GDM1 (cell line): ENCODE measurements at regions not wholly inside any gene's neighbourhood (a gene's known extent, or its start where the extent isn't known, plus 50 kb on each side); places are given as distances from the start of the nearest gene placed in this dataset.

ENCODE experiments used
- DNase-seq: peaks from one replicate; lab custom pipeline; 2025; lab: John Stamatoyannopoulos, UW

DNA sequence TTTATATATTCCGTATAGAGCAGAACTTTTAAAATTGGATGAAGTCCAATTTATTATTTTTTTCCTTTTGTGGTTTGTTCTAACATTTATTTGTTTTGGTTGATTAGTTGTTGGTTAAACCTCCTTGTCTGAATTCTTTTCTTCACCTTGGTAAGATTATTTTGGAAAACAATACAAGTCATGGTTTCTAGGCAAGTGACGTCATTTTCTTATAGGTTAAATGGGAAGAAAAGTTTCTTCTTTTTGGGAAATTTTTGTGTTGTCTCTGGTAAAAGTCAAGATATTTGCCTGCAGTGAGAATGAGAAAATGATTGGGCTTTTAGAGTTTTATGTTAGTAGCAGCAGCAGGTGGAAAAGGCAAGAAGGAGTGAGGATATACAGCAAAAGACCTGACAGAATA is 197.9 kb downstream of the OTOR start:
- DNase-seq = no peak

DNA sequence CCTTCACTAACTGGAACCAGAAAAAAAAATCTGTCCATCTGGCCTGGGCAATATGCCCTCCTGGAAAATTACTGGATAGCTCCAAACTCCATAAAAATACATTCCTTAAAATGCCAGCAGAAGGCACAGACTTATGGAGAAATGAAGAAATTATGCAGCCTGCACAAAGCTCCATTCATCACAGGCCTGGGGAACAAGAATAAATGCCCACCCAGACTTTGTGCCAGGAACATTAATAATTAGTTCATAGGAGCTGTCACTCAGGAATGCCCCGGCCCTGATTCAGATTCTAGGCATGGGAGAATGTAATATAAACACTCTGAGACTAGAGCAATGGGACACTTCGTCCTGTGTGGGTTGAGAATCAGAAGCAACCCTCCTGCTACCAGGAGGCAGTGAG is 199.3 kb downstream of the OTOR start:
- DNase-seq = no peak

DNA sequence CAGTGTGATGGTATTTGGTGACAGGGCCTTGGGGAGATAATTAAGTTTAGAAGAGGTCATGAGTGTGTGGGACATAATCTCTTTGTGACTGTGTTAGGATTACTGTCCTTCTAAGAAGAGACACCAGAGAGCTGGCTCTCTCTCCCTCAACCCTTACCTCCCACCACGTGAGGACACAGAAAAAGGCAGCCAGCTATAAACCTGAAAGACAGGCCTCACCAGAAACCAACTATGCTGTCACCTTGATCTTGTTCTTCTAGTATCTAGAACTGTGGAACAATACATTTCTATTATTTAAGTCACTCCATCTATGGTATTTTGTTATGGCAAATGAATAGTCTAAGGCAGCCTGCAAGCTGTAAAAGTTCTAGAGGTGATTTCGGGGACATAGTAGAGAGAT is 203.7 kb downstream of the OTOR start:
- no peak for DNase-seq

DNA sequence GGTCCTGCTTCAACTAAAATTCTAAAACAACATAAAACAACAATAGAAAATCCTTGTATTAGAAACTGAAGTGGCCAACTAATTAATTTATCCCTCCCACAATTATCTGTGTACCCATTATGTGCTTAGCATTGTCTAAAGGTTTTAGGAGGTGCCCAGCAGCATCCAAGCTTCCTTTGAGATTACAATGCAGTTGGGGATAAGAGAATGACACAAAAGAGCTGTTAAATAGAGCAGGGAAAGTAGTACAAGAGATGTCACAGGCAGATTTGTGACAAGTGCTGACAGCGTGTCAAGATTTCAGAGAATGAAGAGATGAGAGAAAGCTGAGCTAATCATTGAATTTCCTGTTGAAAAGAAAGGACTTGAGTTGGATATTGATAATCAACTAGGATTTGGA is 204.8 kb downstream of the OTOR start:
- no peak for DNase-seq

DNA sequence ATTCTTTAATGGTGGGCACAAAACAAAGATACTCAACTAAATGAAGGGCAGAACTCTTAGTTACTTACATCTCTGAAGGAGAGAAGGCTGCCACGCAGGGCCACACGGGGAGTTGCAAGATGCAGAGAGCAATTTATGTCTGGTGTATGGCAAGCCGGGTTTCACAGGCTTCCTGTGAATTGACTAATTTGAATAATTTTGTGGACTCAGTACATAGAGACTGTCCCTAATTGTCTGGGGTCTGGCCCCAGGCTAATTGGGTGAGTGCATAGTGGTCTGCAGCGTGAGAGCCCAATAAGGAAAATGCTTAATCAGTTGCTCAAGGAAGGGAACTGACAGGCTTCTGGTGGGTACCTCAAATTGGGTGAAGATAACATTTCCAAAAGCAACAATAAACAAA is 205.7 kb downstream of the OTOR start:
- no peak for DNase-seq

DNA sequence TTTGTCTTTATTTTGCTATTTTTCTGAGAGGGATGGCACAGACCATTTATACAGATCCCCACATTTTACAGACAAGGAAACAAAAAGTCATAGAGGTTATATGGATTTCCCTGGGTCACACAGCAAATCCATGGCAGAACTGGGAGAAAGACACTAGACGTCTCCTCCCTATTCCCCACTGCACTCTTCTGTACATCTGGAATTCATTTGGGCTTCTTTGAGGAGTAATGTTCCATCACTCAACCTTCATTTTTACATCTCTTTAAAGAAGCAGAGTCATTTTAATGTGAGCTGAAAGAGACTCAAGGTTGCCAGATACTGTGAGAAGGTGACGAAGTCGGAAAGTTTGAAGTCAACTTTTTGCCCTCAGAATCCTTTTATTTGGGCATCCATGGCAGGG is 207.3 kb downstream of the OTOR start:
- no peak for DNase-seq

DNA sequence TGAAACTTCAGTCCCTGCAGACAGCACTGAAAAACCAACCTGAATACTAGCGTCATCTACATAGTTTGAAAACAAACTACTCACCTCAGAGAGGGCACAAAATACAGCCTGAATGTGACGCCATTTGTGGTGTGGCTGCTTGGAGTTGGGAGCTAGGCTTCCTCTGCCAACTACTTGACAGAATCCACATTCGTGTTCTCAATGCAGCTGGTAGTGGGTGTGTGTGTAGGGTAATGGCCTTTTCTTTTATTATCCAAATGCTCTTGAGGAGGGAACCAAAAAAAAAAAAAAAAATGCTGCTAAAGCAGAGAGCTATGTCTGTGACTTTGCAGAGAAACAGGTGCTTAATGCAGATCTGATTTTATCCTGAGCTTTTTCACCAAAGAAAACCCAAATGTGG is 207.8 kb downstream of the OTOR start:
- DNase-seq = no peak

DNA sequence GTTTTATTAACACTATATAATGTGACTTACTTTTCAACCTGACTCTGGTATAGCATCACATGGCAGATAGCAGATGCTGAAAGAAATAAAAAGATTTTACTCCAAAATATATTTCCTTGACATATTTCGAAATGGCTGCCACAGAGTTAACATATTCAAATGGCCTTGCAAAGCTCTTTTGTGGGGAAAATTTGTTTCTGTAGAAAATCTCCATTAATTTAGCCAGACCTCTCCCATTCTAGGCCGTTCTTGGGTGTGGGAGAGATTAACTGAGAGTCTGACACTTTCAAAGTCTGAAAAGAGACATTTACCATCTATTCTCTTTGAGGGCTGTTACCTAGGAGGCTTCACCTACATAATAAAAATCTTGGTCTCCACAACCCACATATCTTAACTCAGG is 217.2 kb downstream of the OTOR start:
- DNase-seq = no peak

DNA sequence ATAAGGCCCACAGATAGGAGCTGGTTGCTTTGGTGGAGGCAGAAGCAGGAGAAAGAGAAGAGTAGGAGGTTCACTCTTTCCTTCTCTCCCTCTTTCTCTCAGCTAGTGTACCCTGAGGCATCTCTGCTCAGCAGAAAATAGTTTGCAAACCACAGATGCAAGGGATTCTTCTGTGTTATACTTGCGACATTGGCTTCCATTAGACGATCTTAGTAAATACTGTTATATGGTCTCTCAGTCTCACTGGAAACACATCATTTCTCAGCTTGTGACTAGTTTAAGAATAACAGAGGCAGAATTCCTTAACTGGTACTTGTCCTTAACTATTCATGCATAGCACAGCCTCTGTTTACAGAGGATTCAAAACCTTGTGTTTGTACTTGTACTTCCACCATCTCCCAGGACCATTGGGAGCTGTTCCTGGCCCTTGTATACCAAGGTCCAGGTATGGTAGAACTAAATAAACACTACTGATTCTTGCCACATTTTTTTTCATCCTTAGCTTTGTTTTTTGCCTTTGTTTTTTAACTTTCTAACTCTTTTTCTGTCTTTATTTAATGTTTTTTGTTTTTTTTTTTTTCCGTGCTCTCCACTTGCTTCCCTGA is 218.2 kb downstream of the OTOR start:
- no peak for DNase-seq

DNA sequence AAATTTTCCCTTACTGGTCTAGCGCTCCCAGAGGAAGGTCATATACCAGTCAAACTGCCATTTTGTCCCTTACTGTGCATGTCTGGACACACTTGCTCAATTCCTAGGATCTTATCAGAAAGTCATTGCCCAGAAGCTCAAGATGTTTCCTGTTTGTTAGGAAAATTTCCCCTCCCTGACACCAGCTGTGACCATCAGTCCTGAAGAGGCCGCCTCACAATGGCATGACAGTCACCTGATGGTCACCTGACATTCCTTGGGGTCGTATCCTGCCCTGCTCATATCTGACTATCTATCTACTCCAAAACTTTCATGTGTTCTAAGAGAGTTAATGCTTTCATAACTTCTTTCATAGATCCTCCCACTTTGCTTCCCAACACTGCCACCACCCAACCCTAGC is 219.9 kb downstream of the OTOR start:
- no peak for DNase-seq

DNA sequence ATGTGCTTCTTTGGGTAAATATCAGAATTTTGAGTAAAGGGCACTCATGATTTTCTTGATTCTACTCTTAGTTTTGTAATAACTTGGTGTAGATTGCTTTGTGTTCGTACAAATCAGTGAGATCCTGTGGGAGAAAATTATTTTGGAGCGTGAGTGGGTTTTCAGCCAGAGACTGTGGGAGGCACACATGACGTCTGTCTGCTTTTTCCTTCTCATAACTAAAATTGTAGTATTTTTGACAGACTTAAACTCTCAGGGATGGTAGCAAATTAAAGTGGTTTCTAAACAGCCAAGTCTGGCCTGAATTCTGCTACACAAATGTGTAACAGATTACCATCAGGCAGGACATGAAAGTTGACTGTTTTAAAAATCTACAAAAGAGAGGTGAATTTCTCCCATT is 222.6 kb downstream of the OTOR start:
- no peak for DNase-seq

DNA sequence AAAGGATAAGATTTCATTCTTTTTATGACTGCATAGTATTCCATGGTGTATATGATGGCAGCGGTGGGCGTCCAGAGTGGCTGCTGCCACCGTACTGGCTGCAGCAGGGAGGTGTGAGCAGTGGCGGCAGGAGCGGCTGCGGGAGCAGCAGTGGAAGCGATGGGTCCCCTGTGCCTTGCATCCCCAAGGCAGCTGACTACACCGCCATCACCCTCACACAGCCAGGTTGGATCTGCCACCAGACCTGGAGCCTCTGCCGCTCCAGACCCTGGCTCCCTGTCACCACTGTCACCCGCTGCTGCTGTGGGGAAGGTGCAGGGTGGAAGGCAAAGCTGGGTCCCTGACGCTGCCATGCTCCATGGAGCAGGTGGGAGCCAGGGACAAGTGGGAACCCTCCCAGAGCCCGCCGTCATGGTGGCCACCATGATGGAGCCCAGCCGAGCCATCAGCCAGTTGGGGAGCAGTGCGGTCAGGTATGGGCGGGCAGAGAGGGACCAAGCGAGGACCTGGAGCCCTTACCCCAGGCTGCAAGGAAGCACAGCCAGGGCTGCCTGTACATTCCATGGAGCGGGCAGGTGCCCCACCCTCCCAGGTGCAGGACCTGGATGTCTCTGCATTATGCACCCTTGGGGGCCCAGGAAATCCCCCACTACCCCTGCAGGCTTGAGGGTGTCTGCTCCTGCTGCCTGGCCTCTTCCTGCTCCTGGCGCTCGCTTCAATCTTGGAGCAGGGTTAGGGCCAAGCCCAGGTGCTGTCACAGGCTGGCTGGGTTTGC is 226.1 kb downstream of the OTOR start:
- DNase-seq = no peak

DNA sequence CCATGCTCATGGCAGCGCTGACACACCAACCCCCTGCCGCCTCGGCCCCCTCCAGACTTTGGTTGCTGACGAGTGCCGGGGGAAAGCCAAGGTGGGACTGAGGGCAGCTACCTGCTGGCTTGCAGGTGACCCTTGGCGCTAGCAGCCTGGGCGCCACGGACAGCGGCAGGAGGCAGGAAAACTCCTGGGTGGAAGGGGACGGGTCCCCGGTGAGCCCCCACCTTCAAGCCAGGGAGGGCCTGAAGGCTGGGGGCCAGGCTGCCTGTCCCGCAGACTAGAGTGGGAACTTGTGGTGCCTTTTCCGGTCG is 226.7 kb downstream of the OTOR start:
- DNase-seq = no peak

DNA sequence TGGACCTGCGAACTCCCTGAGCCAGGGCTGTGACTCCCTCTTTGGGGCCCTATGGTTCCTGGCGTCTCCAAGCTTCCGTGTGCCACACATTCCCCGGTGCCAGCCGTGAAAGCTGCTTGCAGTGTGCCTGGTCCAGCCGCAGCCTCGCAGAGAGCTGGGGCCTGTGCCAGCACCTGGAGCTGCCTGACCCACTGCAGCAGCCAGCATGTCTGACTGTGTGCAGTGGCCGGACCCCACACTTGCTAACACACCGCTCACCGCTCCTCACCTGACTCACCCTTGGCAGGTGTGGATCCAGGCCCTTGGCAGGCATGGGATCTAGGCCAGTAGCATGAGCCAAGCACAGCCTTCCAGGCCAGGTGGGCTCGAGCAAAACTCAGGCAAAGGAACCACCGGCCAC is 227.5 kb downstream of the OTOR start:
- DNase-seq = no peak

DNA sequence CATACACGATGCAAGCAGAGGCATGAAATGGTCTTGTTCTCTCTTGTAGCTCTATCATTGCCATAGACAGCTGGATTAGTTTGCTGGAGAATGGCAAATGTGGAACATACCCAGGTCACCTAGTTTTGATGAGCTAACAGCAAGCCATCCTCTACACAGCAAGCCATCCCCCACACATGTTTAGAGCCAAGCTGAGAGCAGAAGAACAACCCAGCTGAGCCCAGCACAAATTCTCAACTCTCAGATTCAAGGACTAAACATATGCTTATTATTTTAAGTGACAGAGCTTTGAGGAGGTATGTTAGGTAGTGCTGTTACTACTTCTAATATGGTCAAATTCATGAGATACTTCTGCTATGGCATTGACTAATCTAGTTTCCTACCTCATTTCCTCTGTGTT is 230.3 kb downstream of the OTOR start:
- no peak for DNase-seq

DNA sequence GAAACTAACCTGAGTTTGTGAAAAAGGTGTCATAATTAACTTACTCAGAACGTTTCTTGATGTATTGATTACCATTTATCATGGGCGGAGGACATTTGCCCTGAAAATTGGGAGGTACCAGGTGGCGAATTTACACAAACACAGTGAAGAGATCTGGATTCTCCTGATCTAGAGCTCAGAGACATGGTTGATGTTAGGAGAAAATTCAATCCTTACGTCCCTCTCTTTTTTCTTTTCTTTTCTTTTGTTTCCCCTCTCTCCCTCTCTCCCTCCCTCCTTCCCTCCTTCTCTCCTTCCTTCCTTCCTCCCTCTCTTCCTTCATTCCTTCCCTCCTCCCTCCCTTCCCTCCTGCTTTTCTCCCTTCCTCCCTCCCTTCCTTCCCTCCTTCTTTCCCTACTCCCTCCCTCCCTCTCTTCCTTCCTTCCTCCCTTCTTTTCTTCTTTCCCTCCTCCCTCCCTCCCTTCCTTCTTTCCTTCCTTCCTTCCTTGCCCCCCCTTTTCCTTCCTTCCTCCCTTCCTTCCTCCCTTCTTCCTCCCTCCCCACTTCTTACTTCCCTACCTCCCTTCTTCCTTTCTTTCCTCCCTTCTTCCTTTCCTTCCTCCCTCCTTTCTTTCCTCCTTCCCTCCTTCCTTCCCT is 234.1 kb downstream of the OTOR start:
- DNase-seq = no peak

DNA sequence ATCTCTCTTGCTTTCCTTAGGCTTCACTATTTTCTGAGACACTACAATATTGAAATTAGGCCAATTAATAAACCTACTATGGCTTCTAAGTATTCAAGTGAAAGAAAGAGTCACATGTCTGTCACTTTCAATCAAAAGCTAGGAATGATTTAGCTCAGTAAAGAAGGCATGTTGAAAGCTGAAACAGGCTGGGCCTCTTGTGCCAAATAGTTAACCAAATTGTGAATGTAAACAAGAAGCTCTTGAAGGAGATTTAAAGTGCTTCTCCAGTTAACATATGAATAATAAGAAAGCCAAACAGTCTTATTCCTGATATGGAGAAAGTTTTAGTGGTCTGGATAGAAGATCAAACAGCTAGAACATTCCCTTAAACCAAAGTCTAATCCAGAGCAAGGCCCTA is 236.3 kb downstream of the OTOR start:
- no peak for DNase-seq

DNA sequence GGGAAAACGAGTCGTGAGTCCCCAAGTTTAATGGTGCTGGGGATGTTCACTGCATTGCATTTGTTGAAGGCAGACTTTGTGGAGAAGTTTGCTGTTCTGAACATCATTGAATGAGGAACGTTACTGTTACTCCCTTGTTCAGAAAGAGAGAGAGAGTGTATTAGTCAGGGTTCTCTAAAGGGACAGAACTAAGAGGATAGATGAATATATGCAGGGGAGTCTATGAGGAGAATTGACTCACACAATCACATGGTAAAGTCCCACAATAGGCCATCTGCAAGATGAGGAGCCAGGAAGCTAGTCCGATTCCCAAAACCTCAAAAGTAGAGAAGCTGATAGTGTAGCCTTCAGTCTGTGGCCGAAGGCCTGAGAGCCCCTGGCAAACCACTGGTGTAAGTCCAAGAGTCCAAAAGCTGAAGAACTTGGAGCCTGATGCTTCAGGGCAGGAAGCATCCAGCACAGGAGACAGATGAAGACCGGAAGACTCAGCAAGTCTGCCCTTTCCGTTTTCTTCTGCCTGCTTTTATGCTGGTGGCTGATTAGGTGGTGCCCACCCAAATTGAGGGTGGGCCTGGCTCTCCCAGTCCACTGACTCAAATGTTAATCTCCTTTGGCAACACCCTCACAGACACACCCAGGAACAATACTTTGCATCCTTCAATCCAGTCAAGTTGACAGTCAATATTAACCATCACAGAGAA is 223.5 kb upstream of the PCSK2 start:
- DNase-seq = no peak

DNA sequence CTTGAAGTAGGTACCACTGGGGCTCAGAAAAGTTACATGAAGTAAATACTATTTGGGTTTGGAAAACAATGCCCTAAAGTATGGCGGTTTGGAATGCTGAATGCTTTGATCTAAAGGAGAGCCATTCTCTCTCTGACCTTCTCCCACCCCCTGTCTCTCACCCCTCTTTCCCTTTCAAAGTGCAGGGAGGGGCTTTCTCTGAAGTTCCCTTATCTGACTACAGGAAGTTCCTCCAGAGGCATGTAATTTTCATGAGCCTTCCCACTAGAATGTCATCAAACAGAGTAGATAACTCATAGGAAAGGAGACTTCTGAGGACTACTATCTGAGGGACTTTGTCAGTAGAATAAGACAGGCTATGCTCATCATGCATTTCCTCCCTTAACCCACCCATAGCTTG is 216.7 kb upstream of the PCSK2 start:
- DNase-seq = no peak

DNA sequence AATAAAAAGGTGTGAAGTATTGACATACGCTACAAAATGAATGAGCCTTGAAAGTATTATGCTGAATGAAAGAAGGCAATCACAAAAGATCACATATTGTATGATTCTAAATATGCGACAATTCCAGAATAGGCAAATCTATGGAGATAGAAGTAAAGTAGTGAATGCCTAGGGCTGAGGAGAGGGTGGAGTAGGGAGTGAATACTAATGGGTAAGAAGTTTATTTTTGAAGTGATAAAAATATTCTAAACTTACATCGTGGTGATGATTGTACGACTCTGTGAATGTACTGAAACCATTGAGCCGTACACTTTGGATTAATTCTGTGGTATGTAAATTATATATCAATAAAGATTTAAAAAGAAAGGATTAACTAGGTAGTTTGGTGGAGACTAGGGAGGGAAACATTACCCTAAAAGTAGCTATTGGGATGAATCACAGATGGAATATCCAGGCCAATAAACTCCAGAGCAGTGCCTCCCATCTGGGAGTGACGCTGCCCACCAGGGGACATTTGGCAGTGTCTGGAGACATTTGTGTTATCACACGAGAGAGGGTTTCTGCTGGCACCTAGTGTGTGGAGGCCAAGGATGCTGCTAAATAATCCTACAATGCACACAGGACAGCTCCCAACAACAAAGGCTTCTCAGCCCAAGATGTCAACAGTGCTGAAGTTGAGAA is 214.2 kb upstream of the PCSK2 start:
- no peak for DNase-seq

DNA sequence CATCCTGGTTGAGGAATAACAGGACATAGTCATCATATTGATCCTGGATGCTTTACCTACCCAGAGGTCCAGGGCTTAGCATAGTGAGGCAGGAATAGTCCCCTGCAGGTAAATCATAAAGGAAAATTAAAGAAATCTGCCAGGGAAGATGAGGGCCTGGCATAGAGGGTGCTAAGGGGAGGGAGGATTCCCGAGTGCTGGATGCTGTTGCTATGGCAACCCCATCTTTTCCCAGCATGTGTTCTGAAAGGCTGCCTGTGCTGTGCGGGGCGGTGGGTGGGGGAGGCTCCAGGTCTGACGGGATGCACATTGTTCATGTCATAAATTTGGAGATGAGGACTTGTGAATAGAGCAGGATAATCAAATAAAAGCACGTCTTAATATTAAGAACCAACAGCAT is 212.6 kb upstream of the PCSK2 start:
- no peak for DNase-seq

DNA sequence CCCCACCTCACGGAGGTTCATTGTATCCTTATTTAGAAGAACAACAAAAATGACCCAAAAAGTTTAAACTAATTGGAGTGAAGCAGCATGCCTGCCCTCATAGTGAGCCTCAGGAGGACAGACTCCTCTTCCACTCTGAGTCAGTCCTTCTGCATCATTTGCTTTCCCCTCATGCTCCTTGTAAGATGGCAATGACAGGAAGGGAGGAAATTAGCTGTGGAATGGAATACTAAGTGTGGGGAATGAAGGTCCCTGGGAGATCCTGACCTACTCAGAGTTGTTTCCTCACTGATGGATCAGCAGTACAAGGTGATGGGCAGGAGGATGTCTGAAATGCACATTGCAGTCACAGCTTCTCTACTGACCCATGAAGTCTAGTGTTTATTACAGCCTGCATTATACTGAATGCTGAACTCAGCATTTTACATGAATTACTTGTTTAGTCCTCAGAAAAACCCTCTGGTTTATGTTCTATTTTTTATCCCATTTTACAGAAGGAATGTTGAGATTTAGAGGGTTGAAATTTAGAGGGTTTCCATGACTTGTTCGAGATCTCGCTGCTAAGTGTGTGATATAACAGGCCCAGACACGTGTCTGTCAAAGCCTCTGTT is 212.0 kb upstream of the PCSK2 start:
- no peak for DNase-seq
